ENCODE measurements at regions not wholly inside any gene's neighbourhood (a gene's known extent, or its start where the extent isn't known, plus 50 kb on each side); places are given as distances from the start of the nearest gene placed in this dataset.

DNA sequence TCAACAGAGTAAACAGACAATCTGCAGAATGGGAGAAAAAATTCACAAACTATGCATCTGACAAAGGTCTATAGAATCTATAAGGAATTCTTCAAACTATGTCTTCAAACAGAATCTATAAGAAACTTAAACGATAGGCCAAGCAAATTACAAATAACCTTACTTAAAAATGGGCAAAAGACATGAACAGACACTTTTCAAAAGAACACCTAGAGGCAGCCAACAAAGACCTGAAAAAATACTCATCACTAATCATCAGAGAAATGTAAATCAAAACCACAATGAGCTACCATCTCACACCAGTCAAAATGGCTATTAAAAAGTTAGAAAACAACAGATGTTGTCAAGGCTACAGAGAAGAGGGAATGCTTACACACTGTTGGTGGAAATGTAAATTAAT is 81.3 kb downstream of the ID4 start:
- intact Hi-C loops (cut with DNase I; ENCODE audit: low total_unique reads) = no loop called here
- peaks cover 0 to 60% (median 38%) of the 10 kb centered on the region in 8 donors for H3K9me3 ChIP-seq
- 38 to 90% (median 86%) methylated on average over 1 of the region's 1 CpG for WGBS, 5 donors
- H3K36me3 ChIP-seq = no peaks in the 10 kb centered on the region
- TF ChIP-seq, protein P1, sequence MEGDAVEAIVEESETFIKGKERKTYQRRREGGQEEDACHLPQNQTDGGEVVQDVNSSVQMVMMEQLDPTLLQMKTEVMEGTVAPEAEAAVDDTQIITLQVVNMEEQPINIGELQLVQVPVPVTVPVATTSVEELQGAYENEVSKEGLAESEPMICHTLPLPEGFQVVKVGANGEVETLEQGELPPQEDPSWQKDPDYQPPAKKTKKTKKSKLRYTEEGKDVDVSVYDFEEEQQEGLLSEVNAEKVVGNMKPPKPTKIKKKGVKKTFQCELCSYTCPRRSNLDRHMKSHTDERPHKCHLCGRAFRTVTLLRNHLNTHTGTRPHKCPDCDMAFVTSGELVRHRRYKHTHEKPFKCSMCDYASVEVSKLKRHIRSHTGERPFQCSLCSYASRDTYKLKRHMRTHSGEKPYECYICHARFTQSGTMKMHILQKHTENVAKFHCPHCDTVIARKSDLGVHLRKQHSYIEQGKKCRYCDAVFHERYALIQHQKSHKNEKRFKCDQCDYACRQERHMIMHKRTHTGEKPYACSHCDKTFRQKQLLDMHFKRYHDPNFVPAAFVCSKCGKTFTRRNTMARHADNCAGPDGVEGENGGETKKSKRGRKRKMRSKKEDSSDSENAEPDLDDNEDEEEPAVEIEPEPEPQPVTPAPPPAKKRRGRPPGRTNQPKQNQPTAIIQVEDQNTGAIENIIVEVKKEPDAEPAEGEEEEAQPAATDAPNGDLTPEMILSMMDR (IDR thresholded peaks at IDR 0.05 in 8 of 11, conservative IDR thresholded peaks at IDR 0.05 in 3 of 11) = no peak
- TF ChIP-seq POLR2AphosphoS5 (IDR thresholded peaks at IDR 0.05) (no peak), POLR2A (IDR thresholded peaks at IDR 0.05) (no peak)
- no peak for DNase-seq
- H3K27me3 ChIP-seq (replicated peaks in 1 of 7) = no peaks in the 10 kb centered on the region
- H3K27ac ChIP-seq = no peak overlapping the region
- H3K4me3 ChIP-seq = no peak overlapping the region
- H3K4me1 ChIP-seq = no peaks in the 10 kb centered on the region

DNA sequence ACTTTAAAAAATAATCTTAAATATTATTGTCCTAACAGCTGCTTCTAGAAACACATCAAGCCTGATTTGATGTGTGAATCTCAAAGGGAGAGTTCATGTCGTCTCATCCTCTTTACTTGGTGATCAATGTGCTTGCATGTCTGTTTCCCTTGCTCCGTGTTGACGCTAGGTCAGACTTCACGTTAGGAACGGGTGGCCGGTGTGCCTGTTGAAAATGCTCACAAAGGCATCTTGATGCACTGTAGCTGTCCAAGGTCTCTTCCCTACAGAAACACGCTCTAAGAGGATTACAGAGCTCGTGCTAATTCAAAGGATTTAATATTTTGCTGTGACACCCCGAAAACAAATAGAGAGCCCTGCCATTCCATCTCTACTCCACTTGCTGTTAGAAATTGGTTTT is 84.6 kb downstream of the ID4 start:
- H3K36me3 ChIP-seq = no peaks in the 10 kb centered on the region
- 61 to 79% (median 70%) methylated on average over 9 of the region's 9 CpGs for WGBS, 5 donors
- DNase-seq = no peak

DNA sequence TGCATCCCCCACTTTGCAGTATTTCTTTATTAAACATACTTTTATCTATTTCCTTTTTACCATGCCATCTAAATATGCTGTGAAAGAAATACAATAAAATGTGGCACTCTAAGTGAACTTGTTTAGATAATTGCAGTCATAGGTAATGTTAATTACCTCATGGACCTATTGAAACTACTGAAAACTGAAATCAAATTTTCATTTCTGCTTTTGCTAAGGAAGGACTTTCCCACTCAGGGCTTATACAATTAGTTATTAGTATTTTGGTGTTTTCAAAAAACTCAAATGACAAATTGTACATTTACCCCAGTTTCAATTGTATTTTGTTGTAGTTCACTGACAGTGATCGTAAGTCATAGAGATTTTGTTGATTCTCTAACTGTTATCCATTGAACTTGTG is 88.4 kb downstream of the ID4 start:
- TF ChIP-seq POLR2AphosphoS5 (IDR thresholded peaks at IDR 0.05) = no peak
- TF ChIP-seq, protein P1 (IDR thresholded peaks at IDR 0.05 in 8 of 11, conservative IDR thresholded peaks at IDR 0.05 in 3 of 11) = no peak
- no peak for TF ChIP-seq POLR2A (IDR thresholded peaks at IDR 0.05)
- H3K9me3 ChIP-seq = no peaks in the 10 kb centered on the region
- H3K27me3 ChIP-seq (replicated peaks in 1 of 7) = no peaks in the 10 kb centered on the region
- no peak overlapping the region for H3K27ac ChIP-seq
- WGBS, 5 donors = 79 to 87% (median 84%) methylated on average over 1 of the region's 1 CpG
- H3K4me3 ChIP-seq = no peak overlapping the region
- intact Hi-C loops (cut with DNase I; ENCODE audit: low total_unique reads) = no loop called here
- no peaks in the 10 kb centered on the region for H3K4me1 ChIP-seq
- DNase-seq = no peak
- H3K36me3 ChIP-seq = no peaks in the 10 kb centered on the region

More for the DNA sequence above, 84.6 kb downstream of the ID4 start:
- Histone ChIP-seq H3K4me1 (no peaks in the 10 kb centered on the region), H3K27ac (no peak overlapping the region), H3K4me3 (no peak overlapping the region), H3K9me3 (peaks cover 0 to 34% (median 20%) of the 10 kb centered on the region in 8 donors), H3K27me3 (replicated peaks in 1 of 7) (no peaks in the 10 kb centered on the region)
- TF ChIP-seq POLR2A (IDR thresholded peaks at IDR 0.05) (no peak), POLR2AphosphoS5 (IDR thresholded peaks at IDR 0.05) (no peak)
- TF ChIP-seq, protein P1 (IDR thresholded peaks at IDR 0.05 in 8 of 11, conservative IDR thresholded peaks at IDR 0.05 in 3 of 11) = no peak
- intact Hi-C loops (cut with DNase I; ENCODE audit: low total_unique reads) = no loop called here

DNA sequence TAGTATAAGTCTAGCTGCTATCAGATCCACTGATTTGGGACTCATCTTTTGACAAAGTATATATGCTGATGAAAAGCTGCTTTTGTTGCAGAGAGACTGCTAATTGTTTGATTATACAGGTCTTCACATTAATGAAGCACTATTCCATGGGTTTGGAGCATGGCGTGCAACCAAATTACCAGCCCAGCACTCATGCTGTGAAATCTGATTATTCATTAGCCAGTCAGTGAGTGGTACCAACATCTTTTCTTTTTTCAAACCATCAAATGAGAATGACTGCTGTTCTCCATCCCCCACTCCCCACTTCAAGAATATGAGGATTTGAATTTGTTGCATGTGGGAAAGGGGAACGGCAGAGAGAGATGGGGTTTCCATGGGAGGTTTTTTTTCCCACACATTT is 91.3 kb downstream of the ID4 start:
- WGBS, 5 donors = 80 to 93% (median 86%) methylated on average over 2 of the region's 2 CpGs
- H3K36me3 ChIP-seq = no peaks in the 10 kb centered on the region
- DNase-seq = no peak
- intact Hi-C loops (cut with DNase I; ENCODE audit: low total_unique reads) = no loop called here
- no peaks in the 10 kb centered on the region for H3K4me1 ChIP-seq
- H3K9me3 ChIP-seq = no peaks in the 10 kb centered on the region
- no peak overlapping the region for H3K27ac ChIP-seq
- no peak overlapping the region for H3K4me3 ChIP-seq
- no peaks in the 10 kb centered on the region for H3K27me3 ChIP-seq (replicated peaks in 1 of 7)
- TF ChIP-seq, protein P1 (IDR thresholded peaks at IDR 0.05 in 8 of 11, conservative IDR thresholded peaks at IDR 0.05 in 3 of 11) = no peak
- TF ChIP-seq POLR2AphosphoS5 (IDR thresholded peaks at IDR 0.05) (no peak), POLR2A (IDR thresholded peaks at IDR 0.05) (no peak)

All from spleen (tissue), 11 donors.